HG02970 (cell line): ENCODE measurements at regions not wholly inside any gene's neighbourhood (a gene's known extent, or its start where the extent isn't known, plus 50 kb on each side); places are given as distances from the start of the nearest gene placed in this dataset.
A peak's percentile ranks its signal among the peaks of the same experiment; 100 is the strongest.
"Not testable (repeated sequence)": the region's sequence is repeated elsewhere in the genome, so short reads cannot be mapped to it uniquely, and the experiment has no call there.

Experiments used
- ATAC-seq: cut with Tn5 transposase; IDR thresholded peaks from one replicate; pipeline ENCODE4 v1.9.1; 2021; ENCODE audit warnings: mild to moderate bottlenecking, moderate library complexity, moderate number of reproducible peaks; ENCODE audit not compliant: unreplicated experiment, low FRiP score

GRCh38 chr9:6105738-6106137, 90.3 kb upstream of the RANBP6 start:
- no peak for ATAC-seq

GRCh38 chr9:6104406-6104805, 89.0 kb upstream of the RANBP6 start:
- not testable (repeated sequence) for ATAC-seq

GRCh38 chr9:6103911-6104310, 88.5 kb upstream of the RANBP6 start:
- not testable (repeated sequence) for ATAC-seq

- not testable (repeated sequence) for ATAC-seq
These were observed 87.0 kb upstream of the RANBP6 start for GRCh38 chr9:6102336-6102987.

GRCh38 chr9:6101725-6102124, 86.3 kb upstream of the RANBP6 start:
- not testable (repeated sequence) for ATAC-seq

DNA sequence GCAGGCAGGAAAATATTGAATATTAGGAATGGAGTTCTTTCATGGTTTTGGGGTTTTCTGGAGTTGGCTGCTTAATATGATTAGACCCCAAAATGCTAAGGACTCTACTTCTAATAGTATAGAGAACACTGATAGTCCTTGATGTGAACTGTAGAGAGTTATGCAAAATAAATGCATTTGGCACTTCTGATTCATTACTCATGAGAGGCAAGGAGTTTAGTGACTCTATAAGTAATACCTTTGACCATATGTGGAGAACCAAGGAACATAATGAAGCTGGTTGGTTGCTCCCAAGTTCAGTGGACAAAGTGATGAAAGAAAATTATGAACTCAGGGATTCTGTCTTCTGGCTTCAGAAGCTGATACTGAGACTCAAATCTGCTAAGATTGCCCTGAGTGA, 83.9 kb upstream of the RANBP6 start:
- ATAC-seq: not testable (repeated sequence)

DNA sequence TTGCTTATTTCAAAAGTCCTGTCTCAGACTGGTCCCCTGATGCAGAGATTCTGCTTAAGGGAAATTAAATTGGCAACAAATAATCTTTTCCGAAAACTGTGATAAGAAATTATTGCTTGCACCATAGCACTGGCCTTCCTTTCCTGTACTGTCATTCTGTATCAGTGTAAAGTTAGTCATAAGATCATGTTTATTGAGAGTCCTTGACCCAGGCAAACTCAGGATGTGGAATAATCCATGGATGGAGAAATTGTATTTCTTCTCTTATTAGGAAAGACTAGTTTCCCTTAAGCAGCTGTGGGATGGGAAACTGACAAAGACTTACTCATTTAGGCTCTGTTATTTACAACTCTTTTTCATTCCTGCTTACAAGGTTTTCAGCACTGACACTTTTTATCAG, 83.0 kb upstream of the RANBP6 start:
- no peak for ATAC-seq

DNA sequence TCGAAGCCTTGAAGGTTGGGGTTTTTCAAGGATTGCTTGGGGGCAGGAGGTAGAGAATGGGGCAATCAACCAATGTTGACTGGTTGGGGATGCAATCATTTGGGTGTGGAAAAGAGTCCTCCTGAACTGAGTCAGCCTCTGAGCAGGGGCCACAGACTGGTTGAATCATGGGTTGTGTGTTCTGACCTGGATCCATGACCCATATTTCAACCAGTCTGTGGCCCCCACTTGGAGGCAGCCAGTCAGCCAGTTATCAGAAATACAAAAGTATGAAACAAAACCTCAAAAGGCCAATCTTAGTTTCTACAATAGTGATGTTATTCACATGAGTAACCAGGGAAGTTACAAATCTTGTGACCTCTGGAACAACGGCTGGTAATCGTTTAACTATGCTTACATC, 81.4 kb upstream of the RANBP6 start:
- ATAC-seq: no peak

DNA sequence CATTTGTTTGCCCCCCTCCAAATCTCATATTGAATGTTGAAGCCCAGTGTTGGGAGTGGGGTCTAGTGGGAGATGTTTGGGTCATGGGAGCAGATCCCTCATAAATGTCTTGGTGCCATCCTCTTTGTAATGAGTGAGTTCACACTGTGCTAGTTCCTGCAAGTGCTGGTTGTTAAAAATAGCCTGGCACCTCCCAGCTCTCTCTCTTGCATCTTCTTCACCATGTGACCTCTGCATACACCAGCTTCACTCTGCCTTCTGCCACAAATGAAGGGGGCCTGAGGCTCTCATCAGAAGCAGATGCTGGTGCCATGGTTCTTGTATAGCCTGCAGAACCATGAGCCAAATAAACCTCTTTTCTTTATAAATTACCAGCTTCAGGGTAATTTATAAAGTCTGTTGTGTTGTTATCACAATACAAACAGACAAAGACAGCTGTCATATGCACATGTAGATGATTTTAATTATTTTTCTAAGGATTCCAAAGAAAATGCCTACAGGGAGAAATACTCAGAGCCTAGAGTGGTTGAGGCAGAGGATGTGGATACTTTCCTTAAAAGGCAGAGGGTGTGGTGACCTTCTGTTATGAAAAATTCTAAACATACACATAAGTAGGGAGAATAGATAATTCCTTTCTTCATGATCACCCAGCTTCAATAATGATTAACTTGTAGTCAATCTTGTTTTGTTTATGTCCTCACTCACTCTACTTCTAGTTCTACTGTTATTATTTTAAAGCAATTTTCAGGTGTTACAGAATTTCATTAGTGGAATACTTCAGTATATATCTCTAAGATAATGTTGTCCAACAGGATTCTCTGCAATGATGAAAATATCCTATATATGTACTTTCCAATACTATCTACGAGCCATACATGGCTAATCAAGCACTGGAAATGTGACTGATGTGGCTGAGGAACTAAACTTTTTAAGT, 75.1 kb upstream of the RANBP6 start:
- ATAC-seq: no peak

GRCh38 chr9:6089300-6089699, 73.9 kb upstream of the RANBP6 start:
- no peak for ATAC-seq

DNA sequence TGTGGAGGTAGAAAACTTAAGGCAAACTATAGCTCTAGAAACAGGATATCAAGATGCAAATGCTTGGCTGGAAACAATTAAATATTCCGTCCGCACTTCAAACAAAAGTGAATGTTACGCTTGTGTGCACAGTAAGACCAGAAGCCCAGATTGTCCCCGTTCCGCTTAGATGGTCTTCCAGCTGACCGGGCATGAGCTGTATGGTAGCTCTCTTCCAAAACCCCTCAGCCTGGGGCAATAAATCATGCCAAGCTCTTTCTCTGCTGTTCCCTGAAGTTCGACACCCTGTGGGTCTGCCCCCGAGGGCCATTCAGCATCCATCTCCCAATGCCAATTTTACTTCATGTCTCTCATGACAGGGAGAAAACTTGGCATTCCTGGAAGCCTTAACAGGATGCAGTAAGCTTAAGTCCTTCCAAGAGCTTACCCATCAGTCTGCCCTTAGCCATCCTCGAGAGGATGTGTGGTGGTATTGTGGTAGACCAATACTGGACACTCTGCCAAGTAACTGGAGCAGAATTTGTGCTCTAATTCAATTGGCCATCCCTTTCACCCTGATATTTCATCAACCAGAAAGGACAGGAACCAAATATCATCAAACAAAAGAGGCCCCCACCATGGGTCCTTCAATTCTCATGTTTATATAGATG, 70.7 kb upstream of the RANBP6 start:
- ATAC-seq: no peak

DNA sequence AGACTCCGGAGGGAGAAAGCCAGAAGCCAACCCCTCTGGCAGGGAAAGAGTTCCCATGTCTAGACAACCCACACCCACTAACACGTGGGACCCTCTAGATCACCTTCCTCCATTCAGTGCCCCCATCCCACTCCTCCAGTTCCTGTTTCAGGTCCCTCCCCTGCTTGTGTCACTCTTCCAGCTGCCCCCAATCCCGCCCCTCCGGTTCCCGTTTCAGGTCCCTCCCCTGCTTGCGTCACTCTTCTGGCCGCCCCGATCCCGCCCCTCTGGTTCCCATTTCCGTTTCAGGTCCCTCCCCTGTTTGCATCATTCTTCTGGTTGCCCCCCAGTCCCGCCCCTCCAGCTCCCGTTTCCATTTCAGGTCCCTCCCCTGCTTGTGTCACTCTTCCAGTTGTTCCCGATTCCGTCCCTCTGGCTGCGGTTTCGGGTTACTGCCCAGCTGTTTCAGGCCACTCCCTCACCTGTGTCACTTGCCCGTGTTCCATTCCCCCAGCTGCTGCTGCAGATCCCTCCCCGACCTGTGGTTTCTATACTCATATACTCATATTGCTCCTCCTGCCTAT, 64.8 kb upstream of the RANBP6 start:
- ATAC-seq: peak; percentile 57

DNA sequence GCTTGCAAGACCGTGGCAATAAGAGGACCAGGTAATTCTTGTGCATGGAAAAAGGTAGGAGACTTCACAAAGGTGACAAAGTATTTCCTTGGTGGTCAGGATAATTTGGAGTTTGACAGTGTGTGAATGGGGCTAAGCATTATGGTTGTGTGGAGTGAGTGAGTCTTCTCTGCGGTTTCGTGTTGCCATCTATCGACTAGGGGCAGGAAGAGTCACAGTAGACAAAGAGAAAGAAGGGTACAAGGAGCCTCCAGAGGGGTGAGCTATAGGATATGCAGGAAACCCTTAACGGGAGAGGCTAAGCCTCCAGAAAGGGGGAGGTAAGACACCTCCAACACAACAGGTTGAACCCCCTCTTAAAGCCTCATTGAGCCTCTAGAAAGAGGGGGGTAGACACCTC, 64.0 kb upstream of the RANBP6 start:
- ATAC-seq: no peak

- no peak for ATAC-seq
These were observed 63.1 kb upstream of the RANBP6 start for GRCh38 chr9:6078382-6079105.

DNA sequence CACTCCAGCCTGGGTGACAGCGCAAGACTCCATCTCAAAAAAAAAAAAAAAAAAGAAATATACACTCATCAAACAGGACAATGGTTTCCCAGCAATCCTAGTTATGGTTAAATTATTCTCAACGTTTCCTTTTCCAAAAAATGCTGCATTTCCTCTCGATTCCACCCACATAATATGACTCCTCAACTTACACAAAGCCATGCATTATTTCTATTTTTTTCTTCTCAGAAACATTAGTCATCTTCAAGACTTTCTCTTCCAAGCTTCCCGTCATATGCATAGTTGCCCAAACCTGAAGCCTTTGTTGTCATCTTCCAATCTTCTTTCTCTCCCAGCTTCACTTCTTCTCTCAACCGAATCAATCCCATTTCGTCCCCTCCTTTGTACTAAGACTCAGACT, 61.4 kb upstream of the RANBP6 start:
- ATAC-seq: no peak

- no peak for ATAC-seq
These were observed 58.3 kb upstream of the RANBP6 start for GRCh38 chr9:6073731-6074130.

- no peak for ATAC-seq
These were observed 57.4 kb upstream of the RANBP6 start for GRCh38 chr9:6072865-6073264.

DNA sequence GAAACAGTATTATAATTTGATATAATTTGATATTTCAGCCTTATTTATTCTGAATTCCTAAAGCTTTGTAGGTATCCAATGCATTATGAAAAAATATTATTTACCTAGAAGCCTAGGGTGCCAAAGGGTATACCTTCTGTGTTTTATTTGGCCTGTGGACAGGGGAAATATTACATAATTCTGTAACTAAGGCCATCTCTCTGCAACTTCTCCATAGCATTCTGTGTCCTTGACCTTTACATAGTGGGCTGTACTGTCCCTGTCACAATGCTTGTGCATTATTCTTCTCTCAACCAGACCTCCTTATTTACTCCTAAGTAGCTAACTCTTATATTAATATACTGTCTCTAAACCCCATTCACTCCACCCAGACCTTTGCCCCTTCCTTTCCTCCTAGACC, 57.0 kb upstream of the RANBP6 start:
- no peak for ATAC-seq

DNA sequence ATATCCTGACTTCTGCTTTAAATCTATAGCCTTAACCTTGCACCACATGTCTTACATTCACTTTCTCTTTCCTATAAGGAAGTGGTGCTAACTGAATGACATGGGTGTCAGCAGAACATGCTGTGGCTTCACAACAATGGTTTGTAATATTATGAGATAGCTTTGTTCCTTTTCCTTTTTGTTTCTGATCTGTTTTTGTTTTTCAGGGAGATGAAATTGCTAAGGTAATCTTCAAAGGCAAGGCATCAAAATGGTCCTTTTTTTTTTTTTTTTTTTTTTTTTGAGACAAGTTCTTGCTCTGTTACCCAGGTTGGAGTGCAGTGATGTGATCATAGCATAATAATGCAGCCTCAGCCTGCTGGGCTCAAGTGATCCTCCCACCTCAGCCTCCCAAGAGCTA, 53.6 kb upstream of the RANBP6 start:
- no peak for ATAC-seq

- no peak for ATAC-seq
These were observed 52.0 kb upstream of the RANBP6 start for GRCh38 chr9:6067426-6067825.
